HG03565 (cell line): ENCODE measurements at regions not wholly inside any gene's neighbourhood (a gene's known extent, or its start where the extent isn't known, plus 50 kb on each side); places are given as distances from the start of the nearest gene placed in this dataset.

Source experiments
- ATAC-seq: cut with Tn5 transposase; IDR thresholded peaks from one replicate; pipeline ENCODE4 v1.9.1; 2021; ENCODE audit warnings: mild to moderate bottlenecking, moderate library complexity; ENCODE audit not compliant: unreplicated experiment

- ATAC-seq = no peak
These were observed 571.8 kb downstream of the TUSC7 start for GRCh38 chr3:117281371-117281770.

GRCh38 chr3:117282566-117282965 is 573.0 kb downstream of the TUSC7 start:
- ATAC-seq = no peak

GRCh38 chr3:117285737-117286136 is 576.2 kb downstream of the TUSC7 start:
- no peak for ATAC-seq

GRCh38 chr3:117286488-117286887 is 576.9 kb downstream of the TUSC7 start:
- ATAC-seq = no peak

DNA sequence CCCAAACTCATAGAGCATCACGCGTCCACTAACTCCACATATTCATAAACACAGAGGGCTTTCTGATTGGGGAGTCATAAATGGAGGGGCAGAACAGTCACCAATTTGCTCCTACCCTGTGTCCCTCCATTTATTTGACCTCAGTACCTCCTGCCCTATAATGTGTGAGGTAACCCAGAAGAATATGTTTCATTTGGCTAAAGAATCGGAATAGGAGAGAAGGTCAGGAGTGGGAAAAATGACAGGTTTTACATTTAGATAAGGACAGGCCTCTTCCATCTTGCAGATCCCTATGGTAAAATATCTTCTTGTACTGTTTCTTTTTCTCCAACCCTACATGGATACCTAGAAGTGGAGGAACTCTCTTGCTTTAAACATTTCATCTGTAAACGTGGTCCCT is 578.0 kb downstream of the TUSC7 start:
- no peak for ATAC-seq

- no peak for ATAC-seq
These were observed 581.9 kb downstream of the TUSC7 start for GRCh38 chr3:117291476-117291875.

DNA sequence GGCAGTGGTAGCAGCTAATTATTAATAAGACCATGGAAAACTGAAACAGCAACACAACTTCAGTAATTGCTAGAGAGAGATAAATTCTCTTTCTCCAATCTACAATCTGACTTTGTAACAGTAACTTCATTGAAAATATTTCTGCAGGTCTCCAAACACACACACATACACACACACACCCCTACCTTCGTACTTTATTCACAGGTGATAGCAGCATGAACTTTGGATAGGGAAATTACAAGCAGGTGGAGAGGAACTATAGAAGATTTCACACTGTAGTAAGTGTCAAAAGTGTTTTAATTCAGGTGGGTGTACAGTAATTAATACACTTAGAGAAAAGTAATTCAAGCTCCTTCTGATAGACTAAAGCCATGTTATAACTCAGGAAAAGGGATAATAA is 587.5 kb downstream of the TUSC7 start:
- no peak for ATAC-seq

DNA sequence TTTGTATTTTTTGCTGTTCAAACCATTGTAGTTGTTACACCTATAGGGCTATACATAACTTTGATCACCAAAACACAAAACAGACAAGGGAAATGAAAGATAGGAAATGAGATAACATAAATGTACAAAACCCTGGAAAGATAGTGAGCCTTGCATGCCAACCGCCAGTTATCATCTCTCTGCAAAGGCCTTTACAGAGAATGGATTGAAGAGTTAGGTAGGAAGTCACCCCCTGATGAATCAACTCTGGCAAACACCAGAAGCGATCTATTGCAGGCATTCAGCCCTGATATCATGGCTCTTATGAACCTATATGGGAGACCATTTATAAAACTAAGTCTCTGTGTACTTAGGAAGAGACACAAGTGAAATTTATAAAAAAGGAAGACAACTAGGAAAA is 588.0 kb downstream of the TUSC7 start:
- no peak for ATAC-seq

DNA sequence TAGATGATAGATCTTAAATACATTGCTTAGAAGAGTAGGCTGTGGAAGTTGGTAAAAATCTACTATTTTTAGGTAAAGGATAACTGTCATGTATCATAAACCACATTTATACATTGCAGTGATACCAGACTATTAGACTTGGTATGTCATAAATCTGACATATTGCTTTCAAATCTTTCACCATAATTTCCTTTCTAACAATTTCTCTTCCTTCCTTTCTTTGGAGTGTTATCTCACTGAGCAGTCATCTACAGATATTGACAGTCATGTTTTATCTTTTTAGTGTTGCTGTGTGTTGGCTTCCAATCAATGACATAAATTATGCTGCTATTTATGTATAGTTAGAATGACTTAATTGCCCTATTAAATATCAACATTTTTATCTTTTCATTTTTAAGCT is 588.7 kb downstream of the TUSC7 start:
- no peak for ATAC-seq

DNA sequence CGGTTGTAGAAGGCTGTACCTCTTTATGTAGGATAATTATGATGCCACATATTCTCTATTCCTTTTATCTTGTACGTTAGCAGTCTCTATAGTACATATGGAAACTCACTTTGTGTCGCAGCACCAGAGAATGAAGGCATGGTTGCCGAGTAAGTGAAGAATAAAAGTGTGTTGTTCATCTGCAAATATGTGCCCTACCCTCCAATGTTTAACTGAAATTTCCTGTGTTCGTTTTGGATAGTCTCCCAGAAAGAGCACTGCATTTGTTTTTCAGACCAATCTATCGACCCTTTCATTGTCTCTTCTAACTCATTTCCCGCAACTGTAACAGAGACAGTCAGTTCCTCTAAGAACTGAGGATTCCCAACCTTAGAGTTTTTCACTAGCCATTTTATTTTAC is 592.8 kb downstream of the TUSC7 start:
- no peak for ATAC-seq

DNA sequence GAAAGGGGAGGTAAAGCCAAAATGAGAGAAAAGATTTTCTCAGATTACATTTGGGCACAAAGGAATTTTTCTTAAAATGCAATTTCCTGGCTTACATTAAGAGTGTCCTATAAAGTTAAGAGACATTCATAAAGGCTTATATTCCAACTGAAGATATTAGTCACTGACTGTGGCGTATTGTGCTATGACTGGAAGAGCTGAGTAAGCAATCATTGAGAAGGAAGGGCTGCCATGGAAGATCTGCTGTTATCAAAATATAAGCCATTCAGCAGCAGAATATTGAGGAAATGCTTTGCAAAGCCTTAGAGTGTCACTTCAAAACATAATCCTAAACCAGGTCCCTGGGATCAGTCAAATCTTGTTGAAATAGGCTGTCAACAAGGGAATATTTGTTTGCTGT is 593.9 kb downstream of the TUSC7 start:
- no peak for ATAC-seq

- ATAC-seq = no peak
These were observed 595.1 kb downstream of the TUSC7 start for GRCh38 chr3:117304681-117305080.

GRCh38 chr3:117305681-117306080 is 596.1 kb downstream of the TUSC7 start:
- ATAC-seq = no peak

- ATAC-seq = no peak
These were observed 596.7 kb downstream of the TUSC7 start for GRCh38 chr3:117306299-117306698.

- no peak for ATAC-seq
These were observed 598.8 kb downstream of the TUSC7 start for GRCh38 chr3:117308353-117308752.

DNA sequence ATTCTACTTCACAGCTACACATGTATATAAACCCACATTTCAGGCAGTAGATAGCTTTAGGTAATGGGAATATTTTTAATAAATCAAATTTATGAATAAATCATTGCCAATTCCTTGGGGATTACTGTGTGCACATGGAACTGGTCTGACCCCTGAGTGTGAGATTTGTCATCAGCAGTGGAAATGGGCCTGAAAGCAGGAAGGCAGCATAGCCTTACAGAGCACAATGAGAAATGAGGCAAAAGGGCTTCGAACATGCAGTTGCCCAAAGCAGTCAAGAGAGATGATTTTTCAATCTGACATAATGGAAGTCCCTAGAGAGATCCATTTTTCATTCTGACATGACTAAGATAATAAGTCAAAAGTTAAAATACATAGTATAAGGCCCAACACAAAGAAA is 599.2 kb downstream of the TUSC7 start:
- ATAC-seq = no peak

DNA sequence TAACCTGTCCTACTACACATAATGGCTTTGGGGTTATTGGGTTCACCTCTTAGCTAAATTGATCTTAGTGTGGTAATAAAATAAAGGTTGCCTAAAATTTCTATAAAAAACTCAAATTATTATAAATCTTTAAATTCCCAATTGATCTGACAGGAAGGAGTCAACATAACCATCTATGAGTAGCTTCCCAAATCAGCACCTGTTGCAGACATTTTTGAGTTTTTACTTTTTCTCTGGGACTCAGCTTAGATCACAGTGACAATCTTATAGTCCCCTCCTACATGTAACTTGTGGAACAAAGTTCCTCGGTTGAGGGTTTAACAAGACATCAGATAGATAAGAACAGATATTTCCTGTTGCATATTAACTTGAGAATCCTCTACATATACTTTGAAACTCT is 601.0 kb downstream of the TUSC7 start:
- no peak for ATAC-seq

GRCh38 chr3:117314441-117315150 is 605.0 kb downstream of the TUSC7 start:
- ATAC-seq = no peak

- ATAC-seq = no peak
These were observed 613.3 kb downstream of the TUSC7 start for GRCh38 chr3:117322866-117323265.

DNA sequence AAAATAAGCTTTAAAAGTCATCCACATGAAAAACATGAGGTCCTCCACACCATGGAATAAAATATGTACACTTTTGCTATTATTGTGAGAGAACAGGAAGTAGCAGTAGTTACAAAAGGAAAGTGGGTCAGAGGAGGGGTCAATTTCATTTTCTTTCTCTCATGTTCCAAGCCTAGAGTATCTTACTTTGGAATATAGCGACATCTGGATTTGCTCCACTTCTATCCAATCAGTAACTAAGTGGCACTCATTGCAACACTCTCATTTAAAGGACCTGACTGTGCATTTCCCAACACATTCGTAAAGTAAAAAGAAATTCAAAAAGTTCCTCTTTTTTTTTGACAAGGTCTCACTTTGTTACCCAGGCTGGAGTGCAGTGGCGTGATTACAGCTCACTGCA is 637.3 kb downstream of the TUSC7 start:
- ATAC-seq = no peak

GRCh38 chr3:117348884-117349283 is 639.3 kb downstream of the TUSC7 start:
- ATAC-seq = no peak

DNA sequence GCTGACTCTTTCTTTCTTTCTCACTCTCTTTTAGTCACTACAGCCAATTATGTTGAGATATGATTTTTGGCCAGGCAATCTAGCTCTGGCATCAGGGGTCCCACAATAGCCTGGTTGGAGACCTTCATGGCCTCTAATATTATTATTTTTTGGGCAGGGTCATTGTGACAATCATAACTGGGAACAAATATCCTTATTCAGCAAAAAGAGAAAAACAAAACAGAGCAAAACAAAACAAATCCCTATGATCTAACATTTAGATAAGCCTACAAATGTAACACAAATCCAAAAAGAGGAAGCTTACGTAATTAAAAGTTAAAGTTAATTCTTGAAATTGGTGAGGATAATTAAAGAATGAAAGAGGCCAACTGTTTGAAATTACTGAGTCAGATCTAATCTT is 640.0 kb downstream of the TUSC7 start:
- no peak for ATAC-seq

- no peak for ATAC-seq
These were observed 640.8 kb downstream of the TUSC7 start for GRCh38 chr3:117350371-117350770.
